Pancreas (tissue), 10 donors: ENCODE measurements at regions not wholly inside any gene's neighbourhood (a gene's known extent, or its start where the extent isn't known, plus 50 kb on each side); places are given as distances from the start of the nearest gene placed in this dataset.

Experiments
- ATAC-seq, 4 donors: fragments of 200-7000 bp; cut with Tn5 transposase; one replicate each; pipeline versions ENCODE4 v1.8.0 to v1.9.1; 2020; ENCODE audit warnings: mild to moderate bottlenecking in 4 of 4, moderate library complexity in 4 of 4
- DNase-seq, 6 donors: peaks; one replicate each; pipeline ENCODE4 v3.0.0-alpha.2; 2020
- FAIRE-seq: peaks from 2 replicates; lab custom pipeline; 2012; peaks lifted over from hg19 to GRCh38; lab: Jason Lieb, UNC
- H3K27ac ChIP-seq, 4 donors: fragments of 200-600 bp; sonication (generic); 1 replicate in 3 of 4; 2 replicates in 1 of 4; pipeline versions ENCODE4 v1.5.0 to v1.8.0; 2020
- H3K27me3 ChIP-seq, 4 donors: fragments of 200-600 bp; one replicate each; pipeline ENCODE4 v1.8.0; 2021
- H3K36me3 ChIP-seq, 3 donors: fragments of 200-600 bp; sonication (generic) in 1 of 3; one replicate each; pipeline versions ENCODE4 v1.5.0 to v1.8.0; 2020 to 2021
- H3K4me1 ChIP-seq, 3 donors: fragments of 200-600 bp; one replicate each; pipeline ENCODE4 v1.8.0; 2021
- H3K4me3 ChIP-seq, 4 donors: fragments of 200-600 bp; sonication (generic) in 2 of 4; one replicate each; pipeline versions ENCODE4 v1.5.0 to v1.8.0; 2020 to 2021
- H3K9me3 ChIP-seq, 4 donors: fragments of 200-600 bp; one replicate each; pipeline ENCODE4 v1.8.0; 2021
- CTCF ChIP-seq, 4 donors: fragments of 200-600 bp; sonication (generic) in 3 of 4; IDR thresholded peaks; one replicate each; pipeline versions ENCODE4 v1.5.0 to v1.8.0; 2021; ENCODE audit warnings: antibody characterized with exemption in 4 of 4
- WGBS, 2 donors: extraction: QIAGEN DNeasy Blood & Tissue Kit; methylation state at CpG; one replicate each; pipeline ENCODE4 v1.1.7; 2013; 5-methylcytosine and 5-hydroxymethylcytosine counted together
- intact Hi-C, 3 donors: fragments of 100-400 bp; cut with DNase I; formaldehyde crosslinking; loops; one replicate each; pipeline versions ENCODE4 v1.11.1 to v1.14.2; 2022
- donor health status: healthy with polysubstance abuse.
- donor health status: DM: no; HTN: no; CAD: no; lungs with moderate emphysema.
- donor health status: DM: no; HTN: no; CAD: no.
- donor health status: control.
- donor health status: control.
- donor health status: Bipolar disorder and iron deficiency.
- donor health status: DM: yes; HTN: yes; CAD: no.
- donor health status: DM: no; HTN: no; CAD: no.
- donor health status: DM: no; HTN: no; CAD: no.
- donor health status: DM: yes; HTN: yes; CAD: no.

- H3K9me3 ChIP-seq = no peaks in the 10 kb centered on the region
- 78 to 82% methylated on average over 1 of the region's 1 CpG for WGBS, 2 donors
- no peaks in the 10 kb centered on the region for H3K36me3 ChIP-seq
- FAIRE-seq (no peak), ATAC-seq (no peak), DNase-seq (no peak)
- no peak for TF ChIP-seq CTCF (IDR thresholded peaks at IDR 0.05)
- intact Hi-C loops = loop anchor here in 1 of 3 donors (10.0 kb wide), 1 partner anchor 645 kb away; no protein-coding TSS in a partner anchor
- H3K4me1 ChIP-seq = no peaks in the 10 kb centered on the region
- H3K27ac ChIP-seq = no peak overlapping the region
- no peaks in the 10 kb centered on the region for H3K27me3 ChIP-seq
- no peak overlapping the region for H3K4me3 ChIP-seq
Measured at GRCh38 chr1:14090062-14090461, 390.1 kb downstream of the PRDM2 start.

GRCh38 chr1:14090531-14090930, 390.5 kb downstream of the PRDM2 start:
- intact Hi-C loops = loop anchor here in 1 of 3 donors (10.0 kb wide), 1 partner anchor 644 kb away; no protein-coding TSS in a partner anchor
- Histone ChIP-seq H3K27ac (no peak overlapping the region), H3K36me3 (no peaks in the 10 kb centered on the region), H3K27me3 (no peaks in the 10 kb centered on the region), H3K4me3 (no peak overlapping the region), H3K9me3 (no peaks in the 10 kb centered on the region), H3K4me1 (no peaks in the 10 kb centered on the region)
- no peak for FAIRE-seq
- DNase-seq = no peak
- no peak for ATAC-seq
- TF ChIP-seq CTCF (IDR thresholded peaks at IDR 0.05) = no peak
- whole genome bisulfite sequencing, 2 donors = 83 to 84% methylated on average over 6 of the region's 6 CpGs

GRCh38 chr1:14094611-14095400, 394.8 kb downstream of the PRDM2 start:
- TF ChIP-seq CTCF (IDR thresholded peaks at IDR 0.05) = peak; percentile 35 to 61 (median 40)
- no peak overlapping the region for H3K27ac ChIP-seq
- H3K9me3 ChIP-seq = no peaks in the 10 kb centered on the region
- ATAC-seq (peak; percentile 77 to 92 (median 83)), FAIRE-seq (no peak), DNase-seq (peak in 1 of 6 donors; percentile 21)
- H3K4me1 ChIP-seq = peaks cover 0 to 7% (median 0%) of the 10 kb centered on the region in 3 donors
- no peaks in the 10 kb centered on the region for H3K27me3 ChIP-seq
- H3K36me3 ChIP-seq = no peaks in the 10 kb centered on the region
- 45 to 51% methylated on average over 4 of the region's 4 CpGs for WGBS, 2 donors
- H3K4me3 ChIP-seq = no peak overlapping the region
- intact Hi-C loops = loop anchor here in 1 of 3 donors (10.0 kb wide), 1 partner anchor 640 kb away; no protein-coding TSS in a partner anchor

GRCh38 chr1:14098294-14098913, 398.4 kb downstream of the PRDM2 start:
- H3K4me3 ChIP-seq = no peak overlapping the region
- no peaks in the 10 kb centered on the region for H3K9me3 ChIP-seq
- ATAC-seq (no peak), DNase-seq (no peak), FAIRE-seq (no peak)
- H3K4me1 ChIP-seq = peaks cover 0 to 7% (median 0%) of the 10 kb centered on the region in 3 donors
- no peaks in the 10 kb centered on the region for H3K27me3 ChIP-seq
- H3K36me3 ChIP-seq = no peaks in the 10 kb centered on the region
- TF ChIP-seq CTCF (IDR thresholded peaks at IDR 0.05) = no peak
- H3K27ac ChIP-seq = no peak overlapping the region
- intact Hi-C loops = loop anchor here in 1 of 3 donors (10.0 kb wide), 1 partner anchor 636 kb away; no protein-coding TSS in a partner anchor
